Fibroblast of lung (primary cell): ENCODE measurements at regions not wholly inside any gene's neighbourhood (a gene's known extent, or its start where the extent isn't known, plus 50 kb on each side); places are given as distances from the start of the nearest gene placed in this dataset.

Experiments
- DNase-seq, 2 donors: peaks; one replicate each; pipeline versions ENCODE4 v3.0.0 to v3.0.0-alpha.2; 2010; ENCODE audit warnings: low read depth in 2 of 2
- H2AFZ ChIP-seq: 2 replicates; pipeline ENCODE4 v1.5.1; 2012; ENCODE audit warnings: low read length, control low read depth, inconsistent platforms
- H3K27ac ChIP-seq: 2 replicates; pipeline ENCODE4 v1.5.1; 2011; ENCODE audit warnings: low read length, control low read depth; ENCODE audit not compliant: insufficient read depth
- H3K27me3 ChIP-seq: 2 replicates; pipeline ENCODE4 v1.5.1; 2011; ENCODE audit warnings: mild to moderate bottlenecking, low read length; ENCODE audit not compliant: control insufficient read depth, insufficient read depth
- H3K36me3 ChIP-seq: 2 replicates; pipeline ENCODE4 v1.5.1; 2011; ENCODE audit warnings: low read length; ENCODE audit not compliant: control insufficient read depth, insufficient read depth
- H3K4me1 ChIP-seq: 2 replicates; pipeline ENCODE4 v1.5.1; 2011; ENCODE audit warnings: low read length; ENCODE audit not compliant: control insufficient read depth, insufficient read depth; ENCODE audit errors: extremely low read depth
- H3K4me2 ChIP-seq: 2 replicates; pipeline ENCODE4 v1.5.1; 2011; ENCODE audit warnings: low read length, control low read depth; ENCODE audit not compliant: insufficient read depth; ENCODE audit errors: extremely low read depth
- H3K4me3 ChIP-seq, 4 experiments: fragments of 200-600 bp in 1 of 4; sonication (generic) in 1 of 4; replicated peaks in 1 of 4; 2 replicates each; pipeline ENCODE4 v1.5.1; 2011 to 2016; ENCODE audit warnings: low read length in 4 of 4, low read depth in 3 of 4, mild to moderate bottlenecking in 3 of 4, control low read depth in 2 of 4, inconsistent platforms in 1 of 4, mixed read lengths in 1 of 4; ENCODE audit not compliant: insufficient read depth in 1 of 4; ENCODE audit errors: control extremely low read depth in 1 of 4
- H3K79me2 ChIP-seq: 2 replicates; pipeline ENCODE4 v1.5.1; 2012; ENCODE audit warnings: mild to moderate bottlenecking, low read length, inconsistent platforms; ENCODE audit not compliant: control insufficient read depth, insufficient read depth
- H3K9ac ChIP-seq: 2 replicates; pipeline ENCODE4 v1.5.1; 2011; ENCODE audit warnings: mild to moderate bottlenecking, low read length, control low read depth; ENCODE audit not compliant: insufficient read depth
- H3K9me3 ChIP-seq: 2 replicates; pipeline ENCODE4 v1.5.1; 2012; ENCODE audit warnings: low read depth, low read length; ENCODE audit not compliant: control insufficient read depth, insufficient read depth
- H4K20me1 ChIP-seq: 2 replicates; pipeline ENCODE4 v1.5.1; 2011; ENCODE audit warnings: low read length; ENCODE audit not compliant: control insufficient read depth, insufficient read depth; ENCODE audit errors: extremely low read depth
- CTCF ChIP-seq, 2 donors: IDR thresholded peaks in 1 of 2; conservative IDR thresholded peaks in 1 of 2; 1 replicate in 1 of 2; 2 replicates in 1 of 2; pipeline ENCODE4 v1.5.1; 2011 to 2012; ENCODE audit warnings: low read length in 2 of 2, control low read depth in 1 of 2, inconsistent platforms in 1 of 2, low read depth in 1 of 2, mild to moderate bottlenecking in 1 of 2
- EZH2 ChIP-seq: IDR thresholded peaks from 2 replicates; pipeline ENCODE4 v1.5.1; 2012; ENCODE audit warnings: low read length, control low read depth, mild to moderate bottlenecking; ENCODE audit errors: missing control alignments

DNA sequence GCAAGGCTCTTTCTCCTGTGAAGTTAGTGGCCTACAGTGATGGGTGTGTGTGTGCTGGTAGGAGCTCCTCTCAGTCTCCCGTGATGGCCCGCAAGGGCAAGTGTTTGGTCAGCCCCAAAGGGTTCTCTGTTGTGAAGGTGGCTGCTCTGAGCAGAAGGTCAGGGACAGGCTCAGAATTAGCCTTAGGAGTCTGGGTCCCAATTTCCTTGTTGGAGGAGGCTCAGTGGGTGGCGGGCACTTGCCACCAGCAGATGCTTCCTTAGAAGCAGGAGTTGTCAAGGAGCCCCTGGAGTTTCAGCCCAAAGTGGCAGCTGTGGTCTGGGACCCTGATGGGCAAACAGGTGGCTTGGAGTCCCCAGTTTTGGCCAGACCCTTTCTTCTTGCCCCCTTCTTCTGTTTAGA is 154.4 kb downstream of the MACROH2A1 start:
- TF ChIP-seq EZH2 = no peak
- no peak for TF ChIP-seq CTCF (conservative IDR thresholded peaks at IDR 0.05 in 1 of 2, IDR thresholded peaks at IDR 0.05 in 1 of 2; ENCODE audit: low read depth in 1 of 2, low read length in 2 of 2)
- no peak for DNase-seq
- Histone ChIP-seq H2AFZ (no peak overlapping the region), H3K4me2 (no peak overlapping the region), H3K9ac (no peak overlapping the region), H3K79me2 (no peaks in the 10 kb centered on the region), H3K27me3 (no peaks in the 10 kb centered on the region), H4K20me1 (no peaks in the 10 kb centered on the region), H3K4me3 (no peak overlapping the region), H3K27ac (no peak overlapping the region), H3K36me3 (no peaks in the 10 kb centered on the region), H3K4me1 (peaks cover 47% of the 10 kb centered on the region), H3K9me3 (no peaks in the 10 kb centered on the region)

DNA sequence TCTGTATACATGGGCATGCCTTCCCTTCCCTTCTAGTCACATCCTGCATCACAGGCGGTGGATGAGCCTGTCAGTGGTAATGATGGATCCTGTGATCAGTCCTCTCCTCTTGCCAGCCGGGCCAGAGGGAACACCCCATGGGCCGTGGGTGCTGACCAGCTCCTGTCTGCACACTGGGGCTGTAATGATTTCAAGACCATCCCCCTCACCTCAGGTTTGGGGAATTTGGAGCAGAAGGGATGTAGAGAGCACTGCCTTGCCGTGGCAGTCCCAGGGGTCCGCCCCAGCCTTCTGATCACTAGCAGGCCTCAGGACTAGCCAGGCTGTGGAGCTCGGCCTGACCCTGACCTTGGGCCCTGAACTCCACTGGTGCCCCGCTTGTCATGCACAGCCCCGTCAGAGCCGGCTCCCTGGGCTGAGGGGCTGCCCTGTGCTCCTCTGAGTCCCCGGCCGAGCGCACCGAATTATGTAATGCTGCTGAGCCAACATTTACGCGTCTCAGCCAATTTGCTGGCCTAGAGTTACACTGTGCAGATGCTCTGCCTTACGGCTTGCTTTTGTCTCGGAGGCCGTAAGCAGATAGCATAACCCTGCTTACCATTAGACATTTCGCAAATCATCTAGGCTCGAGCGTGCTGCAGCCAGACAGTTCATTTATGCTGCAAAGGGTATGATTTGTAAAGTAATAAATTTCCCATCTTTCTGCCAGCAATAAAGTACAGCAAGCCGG is 155.3 kb downstream of the MACROH2A1 start:
- Histone ChIP-seq H4K20me1 (no peaks in the 10 kb centered on the region), H3K4me1 (peaks cover 50% of the 10 kb centered on the region), H3K27ac (no peak overlapping the region)

More for the DNA sequence above, 155.3 kb downstream of the MACROH2A1 start:
- Histone ChIP-seq H3K4me2 (no peak overlapping the region), H3K79me2 (no peaks in the 10 kb centered on the region), H3K4me3 (no peak overlapping the region), H3K36me3 (no peaks in the 10 kb centered on the region), H3K27me3 (no peaks in the 10 kb centered on the region), H3K9me3 (no peaks in the 10 kb centered on the region), H3K9ac (no peak overlapping the region), H2AFZ (no peak overlapping the region)
- TF ChIP-seq EZH2 = no peak
- TF ChIP-seq CTCF (conservative IDR thresholded peaks at IDR 0.05 in 1 of 2, IDR thresholded peaks at IDR 0.05 in 1 of 2; ENCODE audit: low read depth in 1 of 2, low read length in 2 of 2) = no peak
- DNase-seq = peak in 1 of 2 donors; percentile 62
